Upper lobe of left lung (tissue), 4 donors: ENCODE measurements at regions not wholly inside any gene's neighbourhood (a gene's known extent, or its start where the extent isn't known, plus 50 kb on each side); places are given as distances from the start of the nearest gene placed in this dataset.
"Not testable (repeated sequence)": the region's sequence is repeated elsewhere in the genome, so short reads cannot be mapped to it uniquely, and the experiment has no call there.

ENCODE experiments used
- EP300 ChIP-seq, 4 donors: sonication (generic); formaldehyde crosslinking; IDR thresholded peaks; one replicate each; pipeline ENCODE4 v1.5.1; 2017; ENCODE audit warnings: antibody characterized with exemption in 4 of 4, control low read depth in 2 of 4
- POLR2AphosphoS5 ChIP-seq, 2 donors: sonication (generic); formaldehyde crosslinking; IDR thresholded peaks; one replicate each; pipeline ENCODE4 v1.5.1; 2017; ENCODE audit warnings: antibody characterized with exemption in 2 of 2
- TF ChIP-seq, protein P1 (sequence below), 6 experiments: fragments of 450-650 bp in 4 of 6; fragments of 200-600 bp in 2 of 6; sonication (generic) in 2 of 6; IDR thresholded peaks; one replicate each; pipeline ENCODE4 v1.5.1; 2016 to 2019; ENCODE audit warnings: antibody characterized with exemption in 6 of 6

DNA sequence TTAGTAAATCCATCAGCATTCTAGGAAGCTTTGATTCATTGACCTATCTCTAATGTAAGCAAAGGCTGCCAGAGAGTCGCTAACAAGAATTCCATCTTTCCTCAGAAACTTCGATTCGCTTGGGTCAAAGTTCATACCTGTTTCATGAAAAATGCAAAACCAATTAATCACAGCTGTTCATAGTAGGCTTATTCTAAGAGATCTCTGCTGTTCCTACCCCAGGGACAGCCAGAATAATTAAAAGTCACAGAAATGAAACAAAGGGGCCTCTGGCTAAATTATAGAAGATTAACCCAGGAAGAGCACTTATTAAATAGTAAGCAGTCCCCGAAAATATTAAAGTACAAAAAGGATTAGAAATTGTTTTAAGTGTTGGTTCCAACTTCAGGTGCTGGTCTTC is 280.1 kb upstream of the FRG2C start:
- not testable (repeated sequence) for TF ChIP-seq EP300, POLR2AphosphoS5 (IDR thresholded peaks at IDR 0.05)
- TF ChIP-seq, protein P1, sequence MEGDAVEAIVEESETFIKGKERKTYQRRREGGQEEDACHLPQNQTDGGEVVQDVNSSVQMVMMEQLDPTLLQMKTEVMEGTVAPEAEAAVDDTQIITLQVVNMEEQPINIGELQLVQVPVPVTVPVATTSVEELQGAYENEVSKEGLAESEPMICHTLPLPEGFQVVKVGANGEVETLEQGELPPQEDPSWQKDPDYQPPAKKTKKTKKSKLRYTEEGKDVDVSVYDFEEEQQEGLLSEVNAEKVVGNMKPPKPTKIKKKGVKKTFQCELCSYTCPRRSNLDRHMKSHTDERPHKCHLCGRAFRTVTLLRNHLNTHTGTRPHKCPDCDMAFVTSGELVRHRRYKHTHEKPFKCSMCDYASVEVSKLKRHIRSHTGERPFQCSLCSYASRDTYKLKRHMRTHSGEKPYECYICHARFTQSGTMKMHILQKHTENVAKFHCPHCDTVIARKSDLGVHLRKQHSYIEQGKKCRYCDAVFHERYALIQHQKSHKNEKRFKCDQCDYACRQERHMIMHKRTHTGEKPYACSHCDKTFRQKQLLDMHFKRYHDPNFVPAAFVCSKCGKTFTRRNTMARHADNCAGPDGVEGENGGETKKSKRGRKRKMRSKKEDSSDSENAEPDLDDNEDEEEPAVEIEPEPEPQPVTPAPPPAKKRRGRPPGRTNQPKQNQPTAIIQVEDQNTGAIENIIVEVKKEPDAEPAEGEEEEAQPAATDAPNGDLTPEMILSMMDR (IDR thresholded peaks at IDR 0.05) = not testable (repeated sequence)
